ENCODE measurements at regions not wholly inside any gene's neighbourhood (a gene's known extent, or its start where the extent isn't known, plus 50 kb on each side); places are given as distances from the start of the nearest gene placed in this dataset.

GRCh38 chr18:11251891-11252270 is 102.5 kb upstream of the PIEZO2 start:
- TF ChIP-seq CTCF (IDR thresholded peaks at IDR 0.05; ENCODE audit: low read depth, low read length, missing input control), result no peak
- TF ChIP-seq YY1 (IDR thresholded peaks at IDR 0.05), result no peak
- no peak for TF ChIP-seq ATF3 (IDR thresholded peaks at IDR 0.05)
- no peak for TF ChIP-seq RAD21 (IDR thresholded peaks at IDR 0.05)
- TF ChIP-seq REST (IDR thresholded peaks at IDR 0.05), result no peak

Data from liver (tissue), 3 donors.